Smooth muscle cell (in vitro differentiated cells): ENCODE measurements at regions not wholly inside any gene's neighbourhood (a gene's known extent, or its start where the extent isn't known, plus 50 kb on each side); places are given as distances from the start of the nearest gene placed in this dataset.

Experiments
- DNase-seq: peaks from one replicate; lab custom pipeline; 2025; ENCODE audit not compliant: unreplicated experiment; lab: John Stamatoyannopoulos, UW
- H2AFZ ChIP-seq: fragments of 200-600 bp; sonication (generic); 2 replicates; pipeline ENCODE4 v1.6.0; 2016; ENCODE audit warnings: antibody characterized with exemption, low read depth, mild to moderate bottlenecking
- H3F3A ChIP-seq: fragments of 200-600 bp; sonication (generic); 2 replicates; pipeline ENCODE4 v1.6.0; 2017; ENCODE audit warnings: antibody characterized with exemption, low read depth
- H3K27ac ChIP-seq: fragments of 200-600 bp; sonication (generic); 2 replicates; pipeline ENCODE4 v1.5.1; 2016; ENCODE audit warnings: low read depth, mild to moderate bottlenecking
- H3K27me3 ChIP-seq: fragments of 200-600 bp; sonication (generic); 2 replicates; pipeline ENCODE4 v1.6.1; 2016; ENCODE audit warnings: low read depth, mild to moderate bottlenecking
- H3K36me3 ChIP-seq: fragments of 200-600 bp; sonication (generic); 2 replicates; pipeline ENCODE4 v1.5.1; 2016; ENCODE audit warnings: low read depth
- H3K4me1 ChIP-seq: fragments of 200-600 bp; sonication (generic); 2 replicates; pipeline ENCODE4 v1.5.1; 2016; ENCODE audit warnings: low read depth
- H3K4me2 ChIP-seq: fragments of 200-600 bp; sonication (generic); 2 replicates; pipeline ENCODE4 v1.6.0; 2016; ENCODE audit warnings: mild to moderate bottlenecking
- H3K4me3 ChIP-seq: fragments of 200-600 bp; sonication (generic); 2 replicates; pipeline ENCODE4 v1.5.1; 2016; ENCODE audit warnings: mild to moderate bottlenecking
- H3K79me2 ChIP-seq: fragments of 200-600 bp; sonication (generic); 2 replicates; pipeline ENCODE4 v1.6.0; 2016; ENCODE audit warnings: low read depth, mild to moderate bottlenecking
- H3K9ac ChIP-seq: fragments of 200-600 bp; sonication (generic); 2 replicates; pipeline ENCODE4 v1.6.0; 2016; ENCODE audit warnings: low read depth
- H3K9me3 ChIP-seq: fragments of 200-600 bp; sonication (generic); replicated peaks from 2 replicates; pipeline ENCODE4 v1.5.1; 2016; ENCODE audit warnings: low read depth
- H4K20me1 ChIP-seq: fragments of 200-600 bp; sonication (generic); 2 replicates; pipeline ENCODE4 v1.6.0; 2016; ENCODE audit warnings: low read depth
- CTCF ChIP-seq: fragments of 200-600 bp; sonication (generic); IDR thresholded peaks from 2 replicates; pipeline ENCODE4 v1.5.1; 2017; ENCODE audit warnings: borderline replicate concordance, mild to moderate bottlenecking, antibody characterized with exemption; ENCODE audit not compliant: insufficient read depth, poor library complexity, severe bottlenecking
- WGBS: methylation state at CpG from one replicate; pipeline ENCODE4 v1.1.7; 2016; ENCODE audit warnings: low lambda C conversion rate; 5-methylcytosine and 5-hydroxymethylcytosine counted together

- DNase-seq = no peak
- no peak overlapping the region for H3K4me2 ChIP-seq
- H3K79me2 ChIP-seq = no peaks in the 10 kb centered on the region
- H3K4me1 ChIP-seq = no peaks in the 10 kb centered on the region
- H3K27me3 ChIP-seq = no peaks in the 10 kb centered on the region
- H3K9ac ChIP-seq = no peak overlapping the region
- no peaks in the 10 kb centered on the region for H3F3A ChIP-seq
- H3K27ac ChIP-seq = no peak overlapping the region
- H3K9me3 ChIP-seq = no peaks in the 10 kb centered on the region
- no peak overlapping the region for H3K4me3 ChIP-seq
- no peaks in the 10 kb centered on the region for H3K36me3 ChIP-seq
- H4K20me1 ChIP-seq = no peaks in the 10 kb centered on the region
- H2AFZ ChIP-seq = no peak overlapping the region
- no peak for TF ChIP-seq CTCF
- WGBS = 61% methylated on average over 4 of the region's 4 CpGs
These were observed 555.2 kb downstream of the FGF9 start for GRCh38 chr13:22226086-22226485.

GRCh38 chr13:22227895-22228294 lies 557.0 kb downstream of the FGF9 start:
- Histone ChIP-seq H3K4me3 (no peak overlapping the region), H3K27me3 (no peaks in the 10 kb centered on the region), H3K4me1 (no peaks in the 10 kb centered on the region), H3K9ac (no peak overlapping the region), H3K9me3 (no peaks in the 10 kb centered on the region), H3K4me2 (no peak overlapping the region), H3F3A (no peaks in the 10 kb centered on the region), H3K79me2 (no peaks in the 10 kb centered on the region), H3K36me3 (no peaks in the 10 kb centered on the region), H2AFZ (no peak overlapping the region), H3K27ac (no peak overlapping the region), H4K20me1 (no peaks in the 10 kb centered on the region)
- no peak for TF ChIP-seq CTCF
- DNase-seq = no peak
- 95% methylated on average over 2 of the region's 2 CpGs for WGBS

GRCh38 chr13:22229916-22230315 lies 559.0 kb downstream of the FGF9 start:
- Histone ChIP-seq H3K4me3 (no peak overlapping the region), H3K79me2 (no peaks in the 10 kb centered on the region), H4K20me1 (no peaks in the 10 kb centered on the region), H3K4me1 (peaks cover 4% of the 10 kb centered on the region), H3K9ac (no peak overlapping the region), H3K27ac (no peak overlapping the region), H3K36me3 (no peaks in the 10 kb centered on the region), H3K9me3 (no peaks in the 10 kb centered on the region), H2AFZ (no peak overlapping the region), H3F3A (no peaks in the 10 kb centered on the region), H3K27me3 (no peaks in the 10 kb centered on the region), H3K4me2 (no peak overlapping the region)
- no peak for TF ChIP-seq CTCF
- 76% methylated on average over 5 of the region's 5 CpGs for WGBS
- DNase-seq = no peak

GRCh38 chr13:22232186-22232585 lies 561.3 kb downstream of the FGF9 start:
- no peaks in the 10 kb centered on the region for H3K27me3 ChIP-seq
- 85% methylated on average over 3 of the region's 3 CpGs for WGBS

More at GRCh38 chr13:22232186-22232585, 561.3 kb downstream of the FGF9 start:
- Histone ChIP-seq H3K27ac (no peak overlapping the region), H3K4me3 (no peak overlapping the region), H3K9ac (no peak overlapping the region), H3K9me3 (no peaks in the 10 kb centered on the region), H4K20me1 (no peaks in the 10 kb centered on the region), H3K36me3 (no peaks in the 10 kb centered on the region), H3K79me2 (no peaks in the 10 kb centered on the region), H3K4me1 (peaks cover 16% of the 10 kb centered on the region), H3F3A (no peaks in the 10 kb centered on the region), H3K4me2 (no peak overlapping the region), H2AFZ (no peak overlapping the region)
- DNase-seq = no peak
- no peak for TF ChIP-seq CTCF
